IMR-90 (cell line): ENCODE measurements at regions not wholly inside any gene's neighbourhood (a gene's known extent, or its start where the extent isn't known, plus 50 kb on each side); places are given as distances from the start of the nearest gene placed in this dataset.
"Not testable (repeated sequence)": the region's sequence is repeated elsewhere in the genome, so short reads cannot be mapped to it uniquely, and the experiment has no call there.

Source experiments
- BHLHE40 ChIP-seq: fragments of 150-350 bp; IDR thresholded peaks from 2 replicates; pipeline ENCODE4 v1.6.1; 2016; ENCODE audit warnings: mild to moderate bottlenecking, low read depth, low read length
- CEBPB ChIP-seq: IDR thresholded peaks from 2 replicates; pipeline ENCODE4 v1.6.1; 2012; ENCODE audit warnings: low read depth, low read length, improper control_type of control experiment
- CTCF ChIP-seq: conservative IDR thresholded peaks from 2 replicates; pipeline ENCODE4 v1.5.1; 2012; ENCODE audit warnings: mild to moderate bottlenecking, low read depth, low read length, improper control_type of control experiment
- FOS ChIP-seq: fragments of 150-350 bp; IDR thresholded peaks from 2 replicates; pipeline ENCODE4 v1.6.1; 2016; ENCODE audit warnings: low read depth, low read length
- MAFK ChIP-seq: IDR thresholded peaks from 2 replicates; pipeline ENCODE4 v1.6.1; 2012; ENCODE audit warnings: low read depth, low read length, improper control_type of control experiment
- MXI1 ChIP-seq: IDR thresholded peaks from 2 replicates; pipeline ENCODE4 v1.6.1; 2012; ENCODE audit warnings: low read depth, mild to moderate bottlenecking, low read length, moderate library complexity, borderline replicate concordance
- POLR2A ChIP-seq: IDR thresholded peaks from 2 replicates; pipeline ENCODE4 v1.6.1; 2012; ENCODE audit warnings: mild to moderate bottlenecking, low read depth, low read length
- RAD21 ChIP-seq: IDR thresholded peaks from 2 replicates; pipeline ENCODE4 v1.6.1; 2012; ENCODE audit warnings: low read length, improper control_type of control experiment
- RCOR1 ChIP-seq: IDR thresholded peaks from 2 replicates; pipeline ENCODE4 v1.6.1; 2012; ENCODE audit warnings: mild to moderate bottlenecking, low read length, improper control_type of control experiment; ENCODE audit not compliant: insufficient replicate concordance
- RFX5 ChIP-seq: IDR thresholded peaks from 2 replicates; pipeline ENCODE4 v1.8.0; 2012; ENCODE audit warnings: low read depth, mild to moderate bottlenecking, low read length, moderate library complexity

GRCh38 chr21:6106686-6107567, 4414.5 kb upstream of the TPTE start:
- TF ChIP-seq RFX5, CTCF, BHLHE40, RAD21, RCOR1, POLR2A, MAFK, FOS, MXI1, CEBPB: not testable (repeated sequence)
